ENCODE measurements at regions not wholly inside any gene's neighbourhood (a gene's known extent, or its start where the extent isn't known, plus 50 kb on each side); places are given as distances from the start of the nearest gene placed in this dataset.

GRCh38 chr16:85289760-85290625 lies 177.7 kb upstream of the CIBAR2 start:
- H3K4me3 ChIP-seq (ENCODE audit: low read depth, low read length) = no peak overlapping the region
- TF ChIP-seq CTCF (IDR thresholded peaks at IDR 0.05; ENCODE audit: borderline replicate concordance, insufficient read depth, low read depth, low read length) = no peak

- H3K4me3 ChIP-seq (ENCODE audit: low read depth, low read length) = no peak overlapping the region
- no peak for TF ChIP-seq CTCF (IDR thresholded peaks at IDR 0.05; ENCODE audit: borderline replicate concordance, insufficient read depth, low read depth, low read length)
Observed at GRCh38 chr16:85290626-85291301, 178.5 kb upstream of the CIBAR2 start.

- TF ChIP-seq CTCF (IDR thresholded peaks at IDR 0.05; ENCODE audit: borderline replicate concordance, insufficient read depth, low read depth, low read length) = no peak
- no peak overlapping the region for H3K4me3 ChIP-seq (ENCODE audit: low read depth, low read length)
Observed at GRCh38 chr16:85291302-85292148, 179.3 kb upstream of the CIBAR2 start.

- no peak overlapping the region for H3K4me3 ChIP-seq (ENCODE audit: low read depth, low read length)
- TF ChIP-seq CTCF (IDR thresholded peaks at IDR 0.05; ENCODE audit: borderline replicate concordance, insufficient read depth, low read depth, low read length) = no peak
Observed at GRCh38 chr16:85293458-85293857, 181.2 kb upstream of the CIBAR2 start.

DNA sequence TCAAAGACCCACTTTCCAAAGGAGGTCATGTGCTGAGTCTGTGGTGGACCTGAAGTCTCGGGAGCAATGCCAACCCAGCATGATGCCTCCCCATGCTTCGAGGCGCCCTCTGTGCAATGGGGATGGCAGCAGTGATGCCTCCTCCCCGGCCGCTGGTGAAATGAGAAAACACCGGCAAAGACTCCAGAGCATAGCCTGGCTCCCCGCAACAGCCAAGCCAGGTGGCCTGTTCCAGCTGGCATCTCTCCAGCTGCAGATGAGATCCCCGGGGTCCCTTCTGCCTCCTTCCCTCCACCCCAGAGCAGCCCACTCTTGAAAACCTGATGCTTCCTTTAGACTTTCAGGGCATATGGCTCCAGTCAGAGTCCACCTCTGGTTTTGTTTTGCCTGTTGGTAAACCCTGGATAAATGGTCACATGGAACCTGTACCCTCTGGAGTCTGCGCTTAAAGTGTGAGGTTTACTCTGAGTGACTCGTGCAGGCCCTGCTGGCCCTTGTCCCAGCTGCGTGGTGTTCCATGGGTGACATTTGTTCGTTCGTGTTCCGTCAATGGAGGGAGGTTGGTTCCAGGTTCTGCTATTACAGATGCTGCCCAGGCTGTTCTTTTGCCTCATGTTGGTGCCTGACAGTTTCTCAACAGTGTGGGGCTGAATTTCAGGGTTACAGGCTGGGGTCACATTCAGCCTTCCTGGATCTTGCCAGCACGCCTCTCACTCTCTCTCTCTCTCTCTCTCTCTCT lies 181.8 kb upstream of the CIBAR2 start:
- H3K4me3 ChIP-seq (ENCODE audit: low read depth, low read length) = no peak overlapping the region
- TF ChIP-seq CTCF (IDR thresholded peaks at IDR 0.05; ENCODE audit: borderline replicate concordance, insufficient read depth, low read depth, low read length) = no peak

- no peak overlapping the region for H3K4me3 ChIP-seq (ENCODE audit: low read depth, low read length)
- no peak for TF ChIP-seq CTCF (IDR thresholded peaks at IDR 0.05; ENCODE audit: borderline replicate concordance, insufficient read depth, low read depth, low read length)
Observed at GRCh38 chr16:85294810-85295508, 182.7 kb upstream of the CIBAR2 start.

Measured in GM12875 (cell line).